GM18909 (cell line): ENCODE measurements at regions not wholly inside any gene's neighbourhood (a gene's known extent, or its start where the extent isn't known, plus 50 kb on each side); places are given as distances from the start of the nearest gene placed in this dataset.
"Not testable (repeated sequence)": the region's sequence is repeated elsewhere in the genome, so short reads cannot be mapped to it uniquely, and the experiment has no call there.

Experiments
- ATAC-seq: cut with Tn5 transposase; IDR thresholded peaks from one replicate; pipeline ENCODE4 v1.9.1; 2021; ENCODE audit warnings: mild to moderate bottlenecking; ENCODE audit not compliant: unreplicated experiment, poor library complexity

GRCh38 chr6:144353871-144354314 is 68.8 kb downstream of the UTRN start:
- ATAC-seq = peak; percentile 78

- ATAC-seq = no peak
Observed at GRCh38 chr6:144359783-144360182, 74.6 kb downstream of the UTRN start.

GRCh38 chr6:144360401-144360800 is 75.3 kb downstream of the UTRN start:
- no peak for ATAC-seq

- ATAC-seq = no peak
Observed at GRCh38 chr6:144361016-144361415, 75.9 kb downstream of the UTRN start.

- no peak for ATAC-seq
Observed at GRCh38 chr6:144362042-144363018, 77.2 kb downstream of the UTRN start.

- no peak for ATAC-seq
Observed at GRCh38 chr6:144364208-144364720, 79.1 kb downstream of the UTRN start.

GRCh38 chr6:144364782-144365181 is 79.6 kb downstream of the UTRN start:
- ATAC-seq = no peak

- no peak for ATAC-seq
Observed at GRCh38 chr6:144365271-144365670, 80.1 kb downstream of the UTRN start.

GRCh38 chr6:144369696-144370095 is 84.6 kb downstream of the UTRN start:
- ATAC-seq = not testable (repeated sequence)

- ATAC-seq = no peak
Observed at GRCh38 chr6:144372116-144372515, 87.0 kb downstream of the UTRN start.

GRCh38 chr6:144372611-144373594 is 87.8 kb downstream of the UTRN start:
- ATAC-seq = no peak

GRCh38 chr6:144374525-144374924 is 89.4 kb downstream of the UTRN start:
- ATAC-seq = not testable (repeated sequence)

GRCh38 chr6:144377586-144378210 is 92.6 kb downstream of the UTRN start:
- ATAC-seq = no peak

GRCh38 chr6:144378437-144378836 is 93.3 kb downstream of the UTRN start:
- no peak for ATAC-seq

- ATAC-seq = no peak
Observed at GRCh38 chr6:144379356-144379755, 94.2 kb downstream of the UTRN start.

GRCh38 chr6:144381499-144381898 is 96.4 kb downstream of the UTRN start:
- not testable (repeated sequence) for ATAC-seq

- ATAC-seq = no peak
Observed at GRCh38 chr6:144383336-144383735, 98.2 kb downstream of the UTRN start.

GRCh38 chr6:144384427-144384826 is 99.3 kb downstream of the UTRN start:
- ATAC-seq = no peak

GRCh38 chr6:144389474-144389873 is 104.3 kb downstream of the UTRN start:
- not testable (repeated sequence) for ATAC-seq

- no peak for ATAC-seq
Observed at GRCh38 chr6:144390202-144390601, 105.1 kb downstream of the UTRN start.
